ENCODE measurements at regions not wholly inside any gene's neighbourhood (a gene's known extent, or its start where the extent isn't known, plus 50 kb on each side); places are given as distances from the start of the nearest gene placed in this dataset.
"Not testable (repeated sequence)": the region's sequence is repeated elsewhere in the genome, so short reads cannot be mapped to it uniquely, and the experiment has no call there.

GRCh38 chr2:111478335-111478734, 357.6 kb downstream of the BCL2L11 start:
- not testable (repeated sequence) for H3K36me3 ChIP-seq (ENCODE audit: control insufficient read depth in 2 of 2, extremely low read depth in 1 of 2, insufficient read depth in 2 of 2, low read length in 2 of 2)

GRCh38 chr2:111478871-111479318, 358.2 kb downstream of the BCL2L11 start:
- H3K27me3 ChIP-seq (ENCODE audit: control insufficient read depth in 2 of 2, insufficient read depth in 2 of 2, low read length in 2 of 2); H3K9me1 ChIP-seq (replicated peaks; ENCODE audit: control insufficient read depth, extremely low read depth, insufficient read depth, low read length); H3K4me2 ChIP-seq (ENCODE audit: insufficient read depth, low read length); H2AFZ ChIP-seq (ENCODE audit: low read depth, low read length); H3K9ac ChIP-seq (replicated peaks; ENCODE audit: extremely low read depth, insufficient read depth, low read length); H3K9me3 ChIP-seq (replicated peaks; ENCODE audit: control insufficient read depth, insufficient read depth, low read length); H3K4me3 ChIP-seq (replicated peaks in 1 of 3; ENCODE audit: insufficient read depth in 1 of 3, low read depth in 1 of 3, low read length in 3 of 3); dilution Hi-C loops (cut with MboI; ENCODE audit: extremely low pct_ligation_motif_present, low sequenced_read_pairs); H3K4me1 ChIP-seq (ENCODE audit: control insufficient read depth, extremely low read depth, insufficient read depth, low read length); FAIRE-seq; H3K27ac ChIP-seq (ENCODE audit: insufficient read depth, low read depth, low read length); CTCF ChIA-PET; POLR2A ChIA-PET; DNase-seq (ENCODE audit: low read depth, low spot score); H3K36me3 ChIP-seq (ENCODE audit: control insufficient read depth in 2 of 2, extremely low read depth in 1 of 2, insufficient read depth in 2 of 2, low read length in 2 of 2); BruUV-seq (replicated peaks); H4K20me1 ChIP-seq (replicated peaks; ENCODE audit: control insufficient read depth, extremely low read depth, insufficient read depth, low read length); intact Hi-C loops (cut with micrococcal nuclease): not testable (repeated sequence)
- H3K79me2 ChIP-seq (ENCODE audit: control insufficient read depth, insufficient read depth, low read length), result peaks cover 72% of the 10 kb centered on the region

More at GRCh38 chr2:111478335-111478734, 357.6 kb downstream of the BCL2L11 start:
- H3K9me1 ChIP-seq (replicated peaks; ENCODE audit: control insufficient read depth, extremely low read depth, insufficient read depth, low read length); dilution Hi-C loops (cut with MboI; ENCODE audit: extremely low pct_ligation_motif_present, low sequenced_read_pairs); H2AFZ ChIP-seq (ENCODE audit: low read depth, low read length); H3K9ac ChIP-seq (replicated peaks; ENCODE audit: extremely low read depth, insufficient read depth, low read length); H3K9me3 ChIP-seq (replicated peaks; ENCODE audit: control insufficient read depth, insufficient read depth, low read length); H4K20me1 ChIP-seq (replicated peaks; ENCODE audit: control insufficient read depth, extremely low read depth, insufficient read depth, low read length); BruUV-seq (replicated peaks); H3K27ac ChIP-seq (ENCODE audit: insufficient read depth, low read depth, low read length); H3K27me3 ChIP-seq (ENCODE audit: control insufficient read depth in 2 of 2, insufficient read depth in 2 of 2, low read length in 2 of 2); POLR2A ChIA-PET; H3K4me3 ChIP-seq (replicated peaks in 1 of 3; ENCODE audit: insufficient read depth in 1 of 3, low read depth in 1 of 3, low read length in 3 of 3); DNase-seq (ENCODE audit: low read depth, low spot score); H3K4me2 ChIP-seq (ENCODE audit: insufficient read depth, low read length); H3K4me1 ChIP-seq (ENCODE audit: control insufficient read depth, extremely low read depth, insufficient read depth, low read length); CTCF ChIA-PET; FAIRE-seq; intact Hi-C loops (cut with micrococcal nuclease): not testable (repeated sequence)
- peaks cover 68% of the 10 kb centered on the region for H3K79me2 ChIP-seq (ENCODE audit: control insufficient read depth, insufficient read depth, low read length)

GRCh38 chr2:111480016-111480625, 359.4 kb downstream of the BCL2L11 start:
- peaks cover 72% of the 10 kb centered on the region for H3K79me2 ChIP-seq (ENCODE audit: control insufficient read depth, insufficient read depth, low read length)
- H3K4me3 ChIP-seq (replicated peaks in 1 of 3; ENCODE audit: insufficient read depth in 1 of 3, low read depth in 1 of 3, low read length in 3 of 3); H3K4me2 ChIP-seq (ENCODE audit: insufficient read depth, low read length); DNase-seq (ENCODE audit: low read depth, low spot score); H3K9ac ChIP-seq (replicated peaks; ENCODE audit: extremely low read depth, insufficient read depth, low read length); POLR2A ChIA-PET; H3K27ac ChIP-seq (ENCODE audit: insufficient read depth, low read depth, low read length); H3K4me1 ChIP-seq (ENCODE audit: control insufficient read depth, extremely low read depth, insufficient read depth, low read length); H4K20me1 ChIP-seq (replicated peaks; ENCODE audit: control insufficient read depth, extremely low read depth, insufficient read depth, low read length); FAIRE-seq; H2AFZ ChIP-seq (ENCODE audit: low read depth, low read length); H3K9me3 ChIP-seq (replicated peaks; ENCODE audit: control insufficient read depth, insufficient read depth, low read length); dilution Hi-C loops (cut with MboI; ENCODE audit: extremely low pct_ligation_motif_present, low sequenced_read_pairs); BruUV-seq (replicated peaks); CTCF ChIA-PET; H3K9me1 ChIP-seq (replicated peaks; ENCODE audit: control insufficient read depth, extremely low read depth, insufficient read depth, low read length); intact Hi-C loops (cut with micrococcal nuclease); H3K36me3 ChIP-seq (ENCODE audit: control insufficient read depth in 2 of 2, extremely low read depth in 1 of 2, insufficient read depth in 2 of 2, low read length in 2 of 2); H3K27me3 ChIP-seq (ENCODE audit: control insufficient read depth in 2 of 2, insufficient read depth in 2 of 2, low read length in 2 of 2): not testable (repeated sequence)

- H3K27ac ChIP-seq (ENCODE audit: insufficient read depth, low read depth, low read length); DNase-seq (ENCODE audit: low read depth, low spot score); H3K4me2 ChIP-seq (ENCODE audit: insufficient read depth, low read length); H4K20me1 ChIP-seq (replicated peaks; ENCODE audit: control insufficient read depth, extremely low read depth, insufficient read depth, low read length); H3K9ac ChIP-seq (replicated peaks; ENCODE audit: extremely low read depth, insufficient read depth, low read length); H3K4me1 ChIP-seq (ENCODE audit: control insufficient read depth, extremely low read depth, insufficient read depth, low read length); FAIRE-seq; dilution Hi-C loops (cut with MboI; ENCODE audit: extremely low pct_ligation_motif_present, low sequenced_read_pairs); H3K27me3 ChIP-seq (ENCODE audit: control insufficient read depth in 2 of 2, insufficient read depth in 2 of 2, low read length in 2 of 2); H3K36me3 ChIP-seq (ENCODE audit: control insufficient read depth in 2 of 2, extremely low read depth in 1 of 2, insufficient read depth in 2 of 2, low read length in 2 of 2); H2AFZ ChIP-seq (ENCODE audit: low read depth, low read length); POLR2A ChIA-PET; H3K9me3 ChIP-seq (replicated peaks; ENCODE audit: control insufficient read depth, insufficient read depth, low read length); H3K4me3 ChIP-seq (replicated peaks in 1 of 3; ENCODE audit: insufficient read depth in 1 of 3, low read depth in 1 of 3, low read length in 3 of 3); CTCF ChIA-PET; intact Hi-C loops (cut with micrococcal nuclease); H3K9me1 ChIP-seq (replicated peaks; ENCODE audit: control insufficient read depth, extremely low read depth, insufficient read depth, low read length): not testable (repeated sequence)
- BruUV-seq (replicated peaks), result TSS peak; percentile 47
- peaks cover 72% of the 10 kb centered on the region for H3K79me2 ChIP-seq (ENCODE audit: control insufficient read depth, insufficient read depth, low read length)
These were observed 359.9 kb downstream of the BCL2L11 start for GRCh38 chr2:111480633-111481032.
